Common myeloid progenitor, CD34-positive (primary cell): ENCODE measurements at regions not wholly inside any gene's neighbourhood (a gene's known extent, or its start where the extent isn't known, plus 50 kb on each side); places are given as distances from the start of the nearest gene placed in this dataset.

Source experiments
- CTCF ChIA-PET: fragments of 350-600 bp; sonication (Branson Sonifier 250); formaldehyde crosslinking; loops from one replicate; lab custom pipeline; 2021; ENCODE audit warnings: antibody characterized with exemption; lab: Charles Lee
- POLR2A ChIA-PET: fragments of 350-600 bp; sonication (Branson Sonifier 250); formaldehyde crosslinking; loops from one replicate; lab custom pipeline; 2021; ENCODE audit warnings: antibody characterized with exemption; lab: Charles Lee
- DNase-seq, 3 donors: peaks; one replicate each; pipeline versions ENCODE4 v3.0.0 to v3.0.0-alpha.2; 2013
- H3K27ac ChIP-seq, 2 experiments: 1 replicate in 1 of 2; 2 replicates in 1 of 2; pipeline ENCODE4 v1.7.0; 2013; ENCODE audit warnings: inconsistent platforms in 2 of 2, low read length in 2 of 2, mild to moderate bottlenecking in 2 of 2, low read depth in 1 of 2, moderate library complexity in 1 of 2; ENCODE audit not compliant: severe bottlenecking in 2 of 2, insufficient read depth in 1 of 2, poor library complexity in 1 of 2
- H3K27me3 ChIP-seq, 5 experiments: replicated peaks in 2 of 5; 1 replicate in 3 of 5; 2 replicates in 2 of 5; pipeline versions ENCODE4 v1.6.1 to v1.7.0; 2013; ENCODE audit warnings: low read length in 4 of 5, mild to moderate bottlenecking in 2 of 5, moderate library complexity in 2 of 5, inconsistent platforms in 1 of 5; ENCODE audit not compliant: insufficient read depth in 5 of 5, control insufficient read depth in 4 of 5
- H3K36me3 ChIP-seq, 4 experiments: 1 replicate in 2 of 4; 2 replicates in 2 of 4; pipeline versions ENCODE4 v1.6.1 to v1.7.0; 2013; ENCODE audit warnings: low read length in 3 of 4, control low read depth in 1 of 4, mild to moderate bottlenecking in 1 of 4; ENCODE audit not compliant: control insufficient read depth in 4 of 4, insufficient read depth in 4 of 4
- H3K4me1 ChIP-seq, 4 experiments: 1 replicate in 3 of 4; 2 replicates in 1 of 4; pipeline versions ENCODE4 v1.6.1 to v1.7.1; 2013; ENCODE audit warnings: low read length in 3 of 4, mild to moderate bottlenecking in 3 of 4, control low read depth in 1 of 4, inconsistent platforms in 1 of 4, moderate library complexity in 1 of 4; ENCODE audit not compliant: control insufficient read depth in 4 of 4, insufficient read depth in 4 of 4; ENCODE audit errors: control extremely low read depth in 1 of 4
- H3K4me3 ChIP-seq, 7 experiments: 1 replicate in 4 of 7; 2 replicates in 3 of 7; pipeline versions ENCODE4 v1.5.1 to v1.7.0; 2013; ENCODE audit warnings: mild to moderate bottlenecking in 7 of 7, low read length in 6 of 7, moderate library complexity in 6 of 7, inconsistent platforms in 2 of 7, low read depth in 2 of 7, control low read depth in 1 of 7; ENCODE audit not compliant: insufficient read depth in 4 of 7, control insufficient read depth in 1 of 7; ENCODE audit errors: extremely low read depth in 1 of 7
- H3K9me3 ChIP-seq, 5 experiments: 1 replicate in 4 of 5; 2 replicates in 1 of 5; pipeline versions ENCODE4 v1.6.1 to v1.7.1; 2013; ENCODE audit warnings: low read length in 4 of 5, mild to moderate bottlenecking in 2 of 5, inconsistent platforms in 1 of 5, low read depth in 1 of 5, moderate library complexity in 1 of 5; ENCODE audit not compliant: control insufficient read depth in 4 of 5, insufficient read depth in 2 of 5; ENCODE audit errors: control extremely low read depth in 1 of 5
- WGBS: methylation state at CpG from one replicate; pipeline ENCODE4 v1.1.5; 2013; ENCODE audit not compliant: insufficient coverage; 5-methylcytosine and 5-hydroxymethylcytosine counted together

- Histone ChIP-seq H3K36me3 (no peaks in the 10 kb centered on the region), H3K9me3 (no peaks in the 10 kb centered on the region), H3K27me3 (peaks cover 0 to 9% (median 0%) of the 10 kb centered on the region in 5 experiments), H3K4me3 (no peak overlapping the region), H3K4me1 (no peaks in the 10 kb centered on the region), H3K27ac (no peak overlapping the region)
- 80% methylated on average over 2 of the region's 3 CpGs for WGBS
- POLR2A ChIA-PET = no interaction called here
- CTCF ChIA-PET = no interaction called here
- no peak for DNase-seq
Measured at GRCh38 chrX:107556967-107557366, 71.3 kb upstream of the PRPS1 start.

- H3K4me3 ChIP-seq = no peak overlapping the region
- ChIA-PET POLR2A (no interaction called here), CTCF (no interaction called here)
- peaks cover 0 to 23% (median 0%) of the 10 kb centered on the region in 5 experiments for H3K27me3 ChIP-seq
- no peak for DNase-seq
- no peaks in the 10 kb centered on the region for H3K36me3 ChIP-seq
- H3K9me3 ChIP-seq = no peaks in the 10 kb centered on the region
- no peak overlapping the region for H3K27ac ChIP-seq
- H3K4me1 ChIP-seq = no peaks in the 10 kb centered on the region
Measured at GRCh38 chrX:107559506-107559905, 68.8 kb upstream of the PRPS1 start.

- WGBS = 90% methylated on average over 6 of the region's 10 CpGs
- ChIA-PET CTCF (no interaction called here), POLR2A (no interaction called here)
- Histone ChIP-seq H3K27me3 (peaks cover 0 to 25% (median 0%) of the 10 kb centered on the region in 5 experiments), H3K4me3 (no peak overlapping the region), H3K36me3 (no peaks in the 10 kb centered on the region), H3K4me1 (no peaks in the 10 kb centered on the region), H3K27ac (no peak overlapping the region), H3K9me3 (no peaks in the 10 kb centered on the region)
- no peak for DNase-seq
Measured at GRCh38 chrX:107560041-107560440, 68.3 kb upstream of the PRPS1 start.

- CTCF ChIA-PET = no interaction called here
- Histone ChIP-seq H3K27ac (no peak overlapping the region), H3K9me3 (no peaks in the 10 kb centered on the region), H3K27me3 (peaks cover 0 to 25% (median 0%) of the 10 kb centered on the region in 5 experiments), H3K4me3 (no peak overlapping the region), H3K4me1 (no peaks in the 10 kb centered on the region), H3K36me3 (no peaks in the 10 kb centered on the region)
- POLR2A ChIA-PET = no interaction called here
- no peak for DNase-seq
- 87% methylated on average over 3 of the region's 4 CpGs for WGBS
Measured at GRCh38 chrX:107560980-107561379, 67.3 kb upstream of the PRPS1 start.

GRCh38 chrX:107561468-107562215, 66.7 kb upstream of the PRPS1 start:
- peaks cover 0 to 25% (median 0%) of the 10 kb centered on the region in 5 experiments for H3K27me3 ChIP-seq
- peak in 1 of 3 donors; percentile 10 for DNase-seq
- no peak overlapping the region for H3K27ac ChIP-seq
- ChIA-PET CTCF (interaction anchor here (0.8 kb wide), 1 partner anchor 21 kb away, joined by 3 read pairs; no protein-coding TSS in a partner anchor), POLR2A (no interaction called here)
- WGBS = 41% methylated on average over 2 of the region's 7 CpGs
- H3K36me3 ChIP-seq = no peaks in the 10 kb centered on the region
- no peaks in the 10 kb centered on the region for H3K9me3 ChIP-seq
- H3K4me3 ChIP-seq = no peak overlapping the region
- H3K4me1 ChIP-seq = no peaks in the 10 kb centered on the region

- Histone ChIP-seq H3K27ac (no peak overlapping the region), H3K9me3 (no peaks in the 10 kb centered on the region), H3K27me3 (peaks cover 0 to 25% (median 0%) of the 10 kb centered on the region in 5 experiments), H3K4me1 (no peaks in the 10 kb centered on the region), H3K36me3 (no peaks in the 10 kb centered on the region), H3K4me3 (no peak overlapping the region)
- no peak for DNase-seq
- POLR2A ChIA-PET = no interaction called here
- CTCF ChIA-PET = interaction anchor here (0.8 kb wide), 1 partner anchor 22 kb away, joined by 3 read pairs; no protein-coding TSS in a partner anchor
- WGBS = 67% methylated on average over 3 of the region's 3 CpGs
Measured at GRCh38 chrX:107562482-107562881, 65.8 kb upstream of the PRPS1 start.

- no peak overlapping the region for H3K4me3 ChIP-seq
- DNase-seq = no peak
- no peaks in the 10 kb centered on the region for H3K36me3 ChIP-seq
- 72% methylated on average over 4 of the region's 4 CpGs for WGBS
- H3K9me3 ChIP-seq = no peaks in the 10 kb centered on the region
- ChIA-PET POLR2A (no interaction called here), CTCF (no interaction called here)
- peaks cover 0 to 25% (median 0%) of the 10 kb centered on the region in 5 experiments for H3K27me3 ChIP-seq
- no peak overlapping the region for H3K27ac ChIP-seq
- no peaks in the 10 kb centered on the region for H3K4me1 ChIP-seq
Measured at GRCh38 chrX:107563824-107564223, 64.5 kb upstream of the PRPS1 start.
